ENCODE measurements at regions not wholly inside any gene's neighbourhood (a gene's known extent, or its start where the extent isn't known, plus 50 kb on each side); places are given as distances from the start of the nearest gene placed in this dataset.

DNA sequence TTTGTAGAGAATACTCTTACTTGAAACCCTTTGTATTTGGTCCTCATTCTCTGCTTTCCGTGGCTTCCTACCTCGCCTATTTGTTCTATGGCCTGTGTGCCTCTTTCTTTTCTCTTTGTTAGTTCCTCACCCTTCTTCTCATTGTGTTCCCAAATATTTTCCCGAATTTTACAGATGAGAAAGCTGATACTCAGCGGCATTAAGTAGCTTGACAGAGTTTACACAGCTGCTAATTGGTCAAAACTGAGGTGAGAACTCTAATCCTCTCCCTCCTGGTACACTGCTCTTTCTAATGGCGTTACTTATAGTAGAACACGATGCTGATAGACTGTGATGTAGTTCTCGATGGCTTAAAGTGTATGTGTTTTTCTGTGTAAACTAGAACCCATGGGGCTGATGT, 80.7 kb upstream of the HDAC9 start:
- TF ChIP-seq, protein P1, sequence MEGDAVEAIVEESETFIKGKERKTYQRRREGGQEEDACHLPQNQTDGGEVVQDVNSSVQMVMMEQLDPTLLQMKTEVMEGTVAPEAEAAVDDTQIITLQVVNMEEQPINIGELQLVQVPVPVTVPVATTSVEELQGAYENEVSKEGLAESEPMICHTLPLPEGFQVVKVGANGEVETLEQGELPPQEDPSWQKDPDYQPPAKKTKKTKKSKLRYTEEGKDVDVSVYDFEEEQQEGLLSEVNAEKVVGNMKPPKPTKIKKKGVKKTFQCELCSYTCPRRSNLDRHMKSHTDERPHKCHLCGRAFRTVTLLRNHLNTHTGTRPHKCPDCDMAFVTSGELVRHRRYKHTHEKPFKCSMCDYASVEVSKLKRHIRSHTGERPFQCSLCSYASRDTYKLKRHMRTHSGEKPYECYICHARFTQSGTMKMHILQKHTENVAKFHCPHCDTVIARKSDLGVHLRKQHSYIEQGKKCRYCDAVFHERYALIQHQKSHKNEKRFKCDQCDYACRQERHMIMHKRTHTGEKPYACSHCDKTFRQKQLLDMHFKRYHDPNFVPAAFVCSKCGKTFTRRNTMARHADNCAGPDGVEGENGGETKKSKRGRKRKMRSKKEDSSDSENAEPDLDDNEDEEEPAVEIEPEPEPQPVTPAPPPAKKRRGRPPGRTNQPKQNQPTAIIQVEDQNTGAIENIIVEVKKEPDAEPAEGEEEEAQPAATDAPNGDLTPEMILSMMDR (conservative IDR thresholded peaks at IDR 0.05; ENCODE audit: control insufficient read depth, insufficient read depth, low read depth, low read length), result no peak
- DNase-seq (ENCODE audit: low read depth), result no peak
- no peak overlapping the region for H3K4me3 ChIP-seq (ENCODE audit: control insufficient read depth, low read depth, low read length)

DNA sequence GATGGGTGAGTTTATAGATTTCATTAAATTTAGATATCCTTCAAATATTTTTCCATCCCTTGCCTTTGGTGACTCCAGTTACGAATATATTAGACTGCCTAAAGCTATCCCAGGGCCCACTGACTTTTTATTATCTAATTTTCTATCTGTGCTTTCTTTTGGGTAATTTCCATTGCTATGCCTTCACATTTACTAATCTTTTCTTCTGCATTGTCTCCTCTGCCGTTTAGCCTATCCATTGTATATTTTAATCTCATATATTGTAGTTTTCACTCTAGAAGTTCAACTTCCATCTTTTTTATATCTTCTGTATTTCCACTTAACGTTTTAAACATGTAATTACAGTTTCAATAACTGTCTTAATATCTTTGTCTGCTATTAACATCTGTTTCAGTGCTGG, 78.6 kb upstream of the HDAC9 start:
- TF ChIP-seq, protein P1 (conservative IDR thresholded peaks at IDR 0.05; ENCODE audit: control insufficient read depth, insufficient read depth, low read depth, low read length), result no peak
- no peak for DNase-seq (ENCODE audit: low read depth)
- no peak overlapping the region for H3K4me3 ChIP-seq (ENCODE audit: control insufficient read depth, low read depth, low read length)

DNA sequence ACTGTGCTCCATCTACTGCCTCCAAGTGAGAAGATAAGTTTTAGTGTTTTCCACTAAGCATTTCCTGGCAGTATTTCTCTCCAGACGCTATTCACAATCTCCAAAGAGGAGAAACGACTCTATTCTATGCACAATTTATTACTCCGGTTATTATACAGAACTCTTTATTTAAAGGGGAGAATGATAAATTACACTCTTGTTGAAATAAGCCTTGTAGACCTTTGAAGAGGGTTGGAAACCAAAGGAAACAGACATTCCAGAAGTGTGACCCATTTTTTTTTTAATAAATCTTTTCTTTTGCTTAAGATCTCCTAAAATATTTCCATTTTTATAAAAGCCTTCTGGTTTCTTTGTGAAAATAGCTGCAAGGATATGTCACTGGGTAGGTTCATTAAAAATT, 76.1 kb upstream of the HDAC9 start:
- no peak for DNase-seq (ENCODE audit: low read depth)
- H3K4me3 ChIP-seq (ENCODE audit: control insufficient read depth, low read depth, low read length), result no peak overlapping the region
- TF ChIP-seq, protein P1 (conservative IDR thresholded peaks at IDR 0.05; ENCODE audit: control insufficient read depth, insufficient read depth, low read depth, low read length), result no peak

DNA sequence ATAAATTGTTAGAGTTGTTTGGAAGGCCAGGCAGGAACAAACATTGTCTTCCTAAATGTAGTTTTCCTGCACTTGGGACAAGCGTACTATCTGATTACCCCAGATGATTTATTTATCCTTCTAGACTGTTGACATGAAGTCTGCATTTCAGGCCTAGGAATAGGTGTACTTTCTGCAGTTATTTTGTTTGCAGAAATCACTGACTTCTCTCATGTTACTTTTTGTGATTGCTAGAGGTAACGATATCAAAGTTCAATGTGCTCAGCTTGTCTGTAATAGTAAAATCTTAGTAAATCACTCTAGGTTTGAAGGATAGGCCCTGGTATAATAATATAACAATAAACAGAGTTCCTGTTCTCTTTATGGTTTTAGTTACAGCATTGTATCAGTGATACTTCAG, 75.4 kb upstream of the HDAC9 start:
- DNase-seq (ENCODE audit: low read depth), result no peak
- no peak overlapping the region for H3K4me3 ChIP-seq (ENCODE audit: control insufficient read depth, low read depth, low read length)
- TF ChIP-seq, protein P1 (conservative IDR thresholded peaks at IDR 0.05; ENCODE audit: control insufficient read depth, insufficient read depth, low read depth, low read length), result no peak

DNA sequence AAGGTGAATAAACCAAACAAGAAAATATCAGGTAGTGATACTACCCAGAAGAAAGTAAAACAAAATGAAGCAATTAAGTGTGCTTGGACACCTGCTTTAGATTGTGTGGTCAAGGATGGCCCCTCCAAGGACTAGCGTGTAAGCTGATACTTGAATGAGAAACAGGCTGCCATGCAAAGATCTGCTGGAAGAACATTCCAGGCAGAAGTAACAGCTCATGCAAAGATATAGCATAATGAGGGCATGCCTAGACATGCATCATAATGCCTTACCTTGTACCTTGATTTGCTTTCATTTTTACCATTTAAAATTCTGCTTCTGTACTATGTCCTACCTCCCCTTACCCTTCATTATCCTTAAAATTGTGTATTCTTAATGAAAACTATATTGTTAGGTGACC, 74.8 kb upstream of the HDAC9 start:
- DNase-seq (ENCODE audit: low read depth), result peak; percentile 24
- TF ChIP-seq, protein P1 (conservative IDR thresholded peaks at IDR 0.05; ENCODE audit: control insufficient read depth, insufficient read depth, low read depth, low read length), result no peak
- no peak overlapping the region for H3K4me3 ChIP-seq (ENCODE audit: control insufficient read depth, low read depth, low read length)

DNA sequence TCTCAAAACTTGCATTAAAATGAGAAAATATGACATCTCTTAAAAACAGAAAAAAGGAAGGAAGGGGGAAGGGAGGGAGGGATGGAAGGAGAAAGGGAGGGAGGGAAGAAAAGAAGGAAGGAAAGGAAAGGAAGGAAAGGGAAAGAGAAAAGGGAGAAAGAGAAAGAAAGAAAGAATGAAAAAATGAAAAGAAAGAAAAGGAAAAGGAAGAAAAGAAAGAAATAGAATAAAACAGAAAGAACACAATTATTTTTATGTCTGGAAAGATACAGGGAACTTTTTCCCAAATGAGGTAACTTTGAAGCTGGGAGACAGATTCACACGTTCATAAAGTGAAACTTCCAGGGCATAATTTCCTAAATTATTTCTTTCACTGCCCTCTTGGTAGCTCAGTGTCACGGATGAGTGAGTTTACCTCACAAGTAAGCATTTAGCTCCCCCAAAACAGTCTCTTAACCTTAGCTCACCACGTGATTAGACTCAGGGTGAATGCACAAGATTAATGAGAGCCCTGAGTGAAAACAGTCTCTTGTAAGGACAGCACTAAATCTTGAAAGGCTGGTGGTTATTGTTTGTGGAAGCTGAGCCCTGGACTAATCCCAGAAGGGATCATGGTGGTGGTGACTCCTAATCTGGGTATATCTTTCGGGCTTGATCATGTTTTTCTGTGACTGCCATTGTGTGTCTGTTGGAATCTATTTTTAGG, 74.1 kb upstream of the HDAC9 start:
- H3K4me3 ChIP-seq (ENCODE audit: control insufficient read depth, low read depth, low read length), result no peak overlapping the region
- DNase-seq (ENCODE audit: low read depth), result no peak
- TF ChIP-seq, protein P1 (conservative IDR thresholded peaks at IDR 0.05; ENCODE audit: control insufficient read depth, insufficient read depth, low read depth, low read length), result no peak

DNA sequence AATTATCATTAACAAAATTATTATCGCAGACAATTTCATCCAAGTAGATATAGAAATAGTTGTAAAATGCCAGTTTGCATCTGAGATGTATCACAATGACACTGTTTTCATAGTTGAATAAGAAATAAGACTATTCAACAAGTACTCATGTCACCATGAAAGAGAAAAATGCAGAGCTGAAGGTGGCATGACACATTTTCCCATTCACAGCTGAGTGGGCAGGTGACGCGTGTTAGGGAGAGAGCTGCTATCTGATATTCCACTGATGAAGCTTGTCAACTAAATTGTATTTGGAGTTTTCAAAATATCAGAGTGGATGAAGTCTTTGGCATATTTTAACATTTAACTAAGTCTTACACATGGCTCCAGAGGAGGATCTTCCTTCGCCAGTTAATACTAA, 70.3 kb upstream of the HDAC9 start:
- no peak for DNase-seq (ENCODE audit: low read depth)
- TF ChIP-seq, protein P1 (conservative IDR thresholded peaks at IDR 0.05; ENCODE audit: control insufficient read depth, insufficient read depth, low read depth, low read length), result no peak
- H3K4me3 ChIP-seq (ENCODE audit: control insufficient read depth, low read depth, low read length), result no peak overlapping the region

All from fibroblast of mammary gland (primary cell).